Heart left ventricle (tissue), 13 donors: ENCODE measurements at regions not wholly inside any gene's neighbourhood (a gene's known extent, or its start where the extent isn't known, plus 50 kb on each side); places are given as distances from the start of the nearest gene placed in this dataset.

ENCODE experiments used
- CTCF ChIP-seq, 12 donors: fragments of 200-600 bp; sonication (generic) in 4 of 12; IDR thresholded peaks; one replicate each; pipeline versions ENCODE4 v1.5.0 to v1.8.0; 2018 to 2022; ENCODE audit warnings: antibody characterized with exemption in 12 of 12, mild to moderate bottlenecking in 5 of 12
- POLR2A ChIP-seq, 2 donors: fragments of 450-650 bp; IDR thresholded peaks; one replicate each; pipeline ENCODE4 v1.6.1; 2017; ENCODE audit warnings: antibody characterized with exemption in 2 of 2, mild to moderate bottlenecking in 2 of 2, moderate library complexity in 2 of 2
- donor health status: ischemic (EF 13 %, LVEDD 7.1; RV severe dilation, severe dysfunction).
- donor health status: DM: no; HTN: yes; CAD: no.
- donor health status: DM: no; HTN: no; CAD: no.
- donor health status: ischemic (EF 25% LVEDD 6.9; RV normal size, moderate dysfunction).
- donor health status: ischemic (EF 25% LVEDD 5.7; RV mildly dilated, moderate dysfunction).
- donor health status: ischemic (EF 35%, LVEDD 5.7; RV mildly dilated, moderate dysfunction).
- donor health status: nonischemic (EF 11% LVEDD 7.7; RV severe dilation, severe dysfunction).
- donor health status: DM: yes; HTN: yes; CAD: no.
- donor health status: PGD.
- donor health status: ischemic (EF 29% LVEDD 5.4; RV normal size, mild dysfunction).
- donor health status: nonischemic (EF 23%, LVEDD 6.1; RV moderate dilation, normal function).

- no peak for TF ChIP-seq CTCF (IDR thresholded peaks at IDR 0.05)
- TF ChIP-seq POLR2A (IDR thresholded peaks at IDR 0.05) = no peak
Observed at GRCh38 chr5:101866473-101866872, 429.6 kb downstream of the SLCO4C1 start.
